OCI-LY1 (cell line): ENCODE measurements at regions not wholly inside any gene's neighbourhood (a gene's known extent, or its start where the extent isn't known, plus 50 kb on each side); places are given as distances from the start of the nearest gene placed in this dataset.

Source experiments
- H2AFZ ChIP-seq: fragments of 200-600 bp; sonication (generic), shearing (Covaris generic); 2 replicates; pipeline ENCODE4 v1.6.0; 2014; ENCODE audit warnings: antibody characterized with exemption, mild to moderate bottlenecking, low read length
- H3F3A ChIP-seq: fragments of 200-600 bp; sonication (generic), shearing (Covaris generic); 2 replicates; pipeline ENCODE4 v1.6.0; 2014; ENCODE audit warnings: mild to moderate bottlenecking, antibody characterized with exemption, low read length, moderate library complexity; ENCODE audit not compliant: insufficient read depth
- H3K27ac ChIP-seq: fragments of 200-600 bp; sonication (generic); 2 replicates; pipeline ENCODE4 v1.5.1; 2014; ENCODE audit warnings: low read length, mixed run types, mild to moderate bottlenecking, low read depth; ENCODE audit not compliant: poor library complexity, severe bottlenecking
- H3K27me3 ChIP-seq: fragments of 200-600 bp; sonication (generic); 2 replicates; pipeline ENCODE4 v1.6.0; 2014; ENCODE audit warnings: antibody characterized with exemption, mild to moderate bottlenecking, low read length, moderate library complexity; ENCODE audit not compliant: insufficient read depth
- H3K36me3 ChIP-seq: fragments of 200-600 bp; sonication (generic); 2 replicates; pipeline ENCODE4 v1.6.1; 2014; ENCODE audit warnings: mild to moderate bottlenecking, antibody characterized with exemption, low read length, moderate library complexity, mixed read lengths; ENCODE audit not compliant: insufficient read depth
- H3K4me1 ChIP-seq: fragments of 200-600 bp; sonication (generic); 2 replicates; pipeline ENCODE4 v1.5.1; 2014; ENCODE audit warnings: mild to moderate bottlenecking, low read length, moderate library complexity; ENCODE audit not compliant: insufficient read depth, severe bottlenecking
- H3K4me2 ChIP-seq: fragments of 200-600 bp; sonication (generic), shearing (Covaris generic); 2 replicates; pipeline ENCODE4 v1.6.1; 2014; ENCODE audit warnings: low read length
- H3K4me3 ChIP-seq: fragments of 200-600 bp; sonication (generic); 2 replicates; pipeline ENCODE4 v1.5.1; 2014; ENCODE audit warnings: low read length, low read depth, mild to moderate bottlenecking, mixed read lengths; ENCODE audit not compliant: poor library complexity, severe bottlenecking
- H3K79me2 ChIP-seq: fragments of 200-600 bp; shearing (Covaris generic); 2 replicates; pipeline ENCODE4 v1.6.1; 2016; ENCODE audit warnings: mixed run types, low read length, mixed read lengths; ENCODE audit not compliant: insufficient read depth
- H3K9ac ChIP-seq: fragments of 200-600 bp; sonication (generic), shearing (Covaris generic); 2 replicates; pipeline ENCODE4 v1.6.1; 2014; ENCODE audit warnings: mild to moderate bottlenecking, low read length, mixed read lengths
- H3K9me2 ChIP-seq: fragments of 200-600 bp; sonication (generic), shearing (Covaris generic); 2 replicates; pipeline ENCODE4 v1.6.1; 2014; ENCODE audit warnings: low read depth, mild to moderate bottlenecking, low read length, mixed read lengths
- H3K9me3 ChIP-seq: fragments of 200-600 bp; shearing (Covaris generic); 2 replicates; pipeline ENCODE4 v1.6.1; 2014; ENCODE audit warnings: low read length, mixed read lengths
- H4K20me1 ChIP-seq: fragments of 200-600 bp; sonication (generic), shearing (Covaris generic); 2 replicates; pipeline ENCODE4 v1.6.0; 2016; ENCODE audit warnings: mild to moderate bottlenecking, low read length; ENCODE audit not compliant: insufficient read depth
- CTCF ChIP-seq: fragments of 200-600 bp; sonication (generic), shearing (Covaris generic); IDR thresholded peaks from 2 replicates; pipeline ENCODE4 v1.5.1; 2017; ENCODE audit warnings: mild to moderate bottlenecking, antibody characterized with exemption, low read length, moderate library complexity, mixed read lengths
- EZH2 ChIP-seq: fragments of 200-600 bp; sonication (generic), shearing (Covaris generic); IDR thresholded peaks from 2 replicates; pipeline ENCODE4 v1.8.0; 2017; ENCODE audit warnings: borderline replicate concordance, mixed run types, mild to moderate bottlenecking, antibody characterized with exemption, low read length, moderate library complexity, mixed read lengths

GRCh38 chrX:42597481-42597880, 180.5 kb downstream of the PPP1R2C start:
- TF ChIP-seq EZH2 (no peak), CTCF (no peak)
- Histone ChIP-seq H3K9me3 (no peaks in the 10 kb centered on the region), H3F3A (no peaks in the 10 kb centered on the region), H3K4me2 (no peak overlapping the region), H3K9me2 (no peaks in the 10 kb centered on the region), H3K27ac (no peak overlapping the region), H3K4me3 (no peak overlapping the region), H3K9ac (no peak overlapping the region), H2AFZ (no peak overlapping the region), H3K27me3 (no peaks in the 10 kb centered on the region), H3K4me1 (no peaks in the 10 kb centered on the region), H3K36me3 (no peaks in the 10 kb centered on the region), H3K79me2 (no peaks in the 10 kb centered on the region), H4K20me1 (no peaks in the 10 kb centered on the region)

- TF ChIP-seq CTCF (no peak), EZH2 (no peak)
- Histone ChIP-seq H3K4me2 (no peak overlapping the region), H3K27ac (no peak overlapping the region), H3K9me3 (no peaks in the 10 kb centered on the region), H2AFZ (no peak overlapping the region), H3K4me1 (peaks cover 6% of the 10 kb centered on the region), H3K27me3 (no peaks in the 10 kb centered on the region), H4K20me1 (no peaks in the 10 kb centered on the region), H3K9ac (no peak overlapping the region), H3F3A (no peaks in the 10 kb centered on the region), H3K36me3 (no peaks in the 10 kb centered on the region), H3K9me2 (no peaks in the 10 kb centered on the region), H3K4me3 (no peak overlapping the region), H3K79me2 (no peaks in the 10 kb centered on the region)
These were observed 191.9 kb downstream of the PPP1R2C start for GRCh38 chrX:42585842-42586621.

GRCh38 chrX:42577936-42578470, 200.0 kb downstream of the PPP1R2C start:
- Histone ChIP-seq H3K9me3 (no peaks in the 10 kb centered on the region), H4K20me1 (no peaks in the 10 kb centered on the region), H3K4me2 (no peak overlapping the region), H3F3A (no peaks in the 10 kb centered on the region), H3K79me2 (no peaks in the 10 kb centered on the region), H3K4me1 (peaks cover 12% of the 10 kb centered on the region), H3K4me3 (no peak overlapping the region), H3K27ac (no peak overlapping the region), H2AFZ (peak overlapping the region; percentile 63), H3K36me3 (no peaks in the 10 kb centered on the region), H3K9ac (no peak overlapping the region), H3K27me3 (no peaks in the 10 kb centered on the region), H3K9me2 (no peaks in the 10 kb centered on the region)
- no peak for TF ChIP-seq EZH2
- no peak for TF ChIP-seq CTCF
